ENCODE measurements at regions not wholly inside any gene's neighbourhood (a gene's known extent, or its start where the extent isn't known, plus 50 kb on each side); places are given as distances from the start of the nearest gene placed in this dataset.

GRCh38 chr3:186451371-186451770, 89.3 kb upstream of the DGKG start:
- TF ChIP-seq POLR2AphosphoS5 (IDR thresholded peaks at IDR 0.05; ENCODE audit: borderline replicate concordance, low read depth, low read length) (no peak), EZH2 (IDR thresholded peaks at IDR 0.05) (no peak), FOXP2 (optimal IDR thresholded peaks at IDR 0.05; ENCODE audit: control extremely low read depth, extremely low read length, insufficient read depth) (no peak)

All from SK-N-MC (cell line).